ENCODE measurements at regions not wholly inside any gene's neighbourhood (a gene's known extent, or its start where the extent isn't known, plus 50 kb on each side); places are given as distances from the start of the nearest gene placed in this dataset.

DNA sequence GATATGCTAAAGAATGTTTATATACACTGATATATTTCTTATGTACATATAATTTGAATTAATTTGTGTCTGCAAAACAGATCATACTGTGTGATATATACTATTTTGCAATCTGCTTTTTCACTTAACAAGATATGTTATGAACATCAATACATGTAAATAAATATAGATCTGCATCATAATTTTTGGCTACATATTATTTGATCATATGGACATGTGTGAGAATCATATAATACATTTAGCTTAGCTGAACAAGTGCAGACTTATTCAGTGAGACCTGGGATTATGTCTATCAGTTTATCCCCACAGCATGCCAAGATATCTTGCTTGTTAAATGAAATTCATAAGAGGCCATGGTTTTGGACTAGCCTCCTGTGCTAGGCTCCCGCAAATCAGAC is 474.3 kb downstream of the ARHGEF28 start:
- no peaks in the 10 kb centered on the region for H3K27me3 ChIP-seq (ENCODE audit: insufficient read depth, low read length)
- no peaks in the 10 kb centered on the region for H3K4me1 ChIP-seq (ENCODE audit: insufficient read depth, low read length)
- no peak overlapping the region for H2AFZ ChIP-seq (ENCODE audit: low read depth, low read length)
- peaks cover 3% of the 10 kb centered on the region for H3K9me3 ChIP-seq (ENCODE audit: low read length)
- no peaks in the 10 kb centered on the region for H3K36me3 ChIP-seq (ENCODE audit: insufficient read depth, low read length)
- H3K4me3 ChIP-seq (ENCODE audit: low read length) = no peak overlapping the region

DNA sequence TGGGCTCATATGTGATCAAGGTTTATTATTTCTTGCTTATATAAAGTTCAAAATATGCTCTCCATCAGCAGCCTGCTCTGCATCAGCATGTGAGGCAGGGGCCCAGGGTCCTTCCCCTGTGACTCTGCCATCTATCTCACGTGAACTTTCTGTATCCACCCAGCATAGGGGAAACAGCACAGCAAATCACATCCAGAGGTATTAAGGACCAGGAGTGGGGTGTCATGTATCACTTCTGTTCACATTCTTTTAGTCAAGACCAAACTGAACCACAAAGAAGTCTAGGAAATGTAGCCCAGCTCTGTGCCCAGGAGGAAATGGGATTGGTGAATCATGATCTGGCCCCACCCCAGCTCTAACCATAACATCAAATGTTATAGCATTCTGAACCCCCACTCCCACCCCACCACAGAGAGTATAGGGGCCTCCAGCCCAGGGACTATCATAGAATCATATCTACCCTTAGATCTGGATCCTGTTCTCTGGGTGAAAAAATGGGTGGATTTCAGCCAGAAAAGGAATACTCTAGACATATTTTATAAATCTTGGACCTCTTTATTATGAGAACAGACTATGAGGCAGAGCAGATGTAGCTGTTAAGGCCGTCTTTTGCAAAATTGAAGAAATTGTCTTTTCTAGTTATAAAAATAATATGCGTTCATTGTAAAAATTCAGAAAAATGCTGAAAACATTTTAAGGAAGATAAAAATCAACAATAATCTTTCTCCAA is 473.7 kb downstream of the ARHGEF28 start:
- Histone ChIP-seq H2AFZ (ENCODE audit: low read depth, low read length) (no peak overlapping the region), H3K4me3 (ENCODE audit: low read length) (no peak overlapping the region), H3K4me1 (ENCODE audit: insufficient read depth, low read length) (no peaks in the 10 kb centered on the region)

DNA sequence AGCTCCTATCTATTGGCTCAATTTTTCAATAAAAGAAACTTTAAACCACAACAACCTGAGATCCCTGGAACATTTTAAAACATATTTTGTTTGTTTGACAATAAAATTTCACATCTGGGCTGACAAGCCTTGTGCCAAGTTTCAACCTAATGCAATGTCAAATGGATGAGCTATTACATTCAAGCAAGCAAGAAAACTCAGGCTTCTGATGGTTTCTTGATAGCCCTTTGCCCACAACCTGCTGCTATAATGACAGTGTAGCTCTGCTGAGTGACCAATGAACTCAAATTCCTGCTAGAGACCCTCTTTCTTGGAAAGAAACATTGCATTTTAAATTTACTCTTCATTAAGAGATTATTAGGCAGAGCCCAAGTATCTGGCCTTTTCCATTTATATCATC is 472.9 kb downstream of the ARHGEF28 start:
- Histone ChIP-seq H3K36me3 (ENCODE audit: insufficient read depth, low read length) (no peaks in the 10 kb centered on the region), H3K4me3 (ENCODE audit: low read length) (no peak overlapping the region), H3K27me3 (ENCODE audit: insufficient read depth, low read length) (no peaks in the 10 kb centered on the region), H2AFZ (ENCODE audit: low read depth, low read length) (no peak overlapping the region), H3K9me3 (ENCODE audit: low read length) (peaks cover 3% of the 10 kb centered on the region), H3K4me1 (ENCODE audit: insufficient read depth, low read length) (no peaks in the 10 kb centered on the region)

More for the DNA sequence above, 473.7 kb downstream of the ARHGEF28 start:
- Histone ChIP-seq H3K9me3 (ENCODE audit: low read length) (peaks cover 3% of the 10 kb centered on the region), H3K27me3 (ENCODE audit: insufficient read depth, low read length) (no peaks in the 10 kb centered on the region), H3K36me3 (ENCODE audit: insufficient read depth, low read length) (no peaks in the 10 kb centered on the region)

DNA sequence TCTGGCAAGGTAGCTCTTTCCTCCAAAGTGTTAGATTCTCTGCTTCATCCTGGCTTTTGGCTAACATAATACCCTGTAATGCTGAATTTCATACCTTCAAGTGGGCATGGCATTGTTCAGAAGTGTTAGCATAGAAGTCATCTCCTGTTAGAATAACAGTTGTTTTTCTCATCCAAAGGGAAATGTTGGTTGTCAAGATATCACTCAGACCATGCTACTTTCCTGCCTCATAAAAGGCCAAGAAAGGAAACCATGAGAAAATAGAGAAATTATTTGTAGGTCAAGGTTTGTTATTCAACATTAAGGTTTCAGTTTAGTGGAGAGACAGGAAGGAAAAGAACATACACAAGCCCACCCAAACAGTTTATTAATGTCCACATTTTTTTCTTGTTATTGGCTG is 472.5 kb downstream of the ARHGEF28 start:
- Histone ChIP-seq H3K27me3 (ENCODE audit: insufficient read depth, low read length) (no peaks in the 10 kb centered on the region), H2AFZ (ENCODE audit: low read depth, low read length) (no peak overlapping the region), H3K4me3 (ENCODE audit: low read length) (no peak overlapping the region), H3K36me3 (ENCODE audit: insufficient read depth, low read length) (no peaks in the 10 kb centered on the region), H3K4me1 (ENCODE audit: insufficient read depth, low read length) (no peaks in the 10 kb centered on the region), H3K9me3 (ENCODE audit: low read length) (peaks cover 3% of the 10 kb centered on the region)

DNA sequence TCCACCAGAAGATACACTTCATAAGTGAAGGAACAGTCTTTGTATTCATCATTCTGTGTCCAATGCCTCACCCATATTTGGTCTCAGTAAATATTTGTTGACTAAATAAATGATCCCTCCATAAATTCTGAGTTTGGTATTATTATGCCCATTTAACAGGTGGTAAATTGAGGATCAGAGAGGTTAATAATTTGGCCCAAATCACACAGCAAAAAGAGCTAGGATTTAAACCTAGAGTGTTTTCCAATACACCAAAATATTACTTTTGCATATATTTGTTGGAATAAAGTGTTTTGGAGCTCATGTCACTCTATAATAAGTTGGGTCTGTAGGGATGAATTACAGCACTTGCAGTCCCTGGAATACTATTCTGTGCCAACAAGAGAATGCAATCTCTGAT is 470.3 kb downstream of the ARHGEF28 start:
- no peak overlapping the region for H3K4me3 ChIP-seq (ENCODE audit: low read length)
- H3K9me3 ChIP-seq (ENCODE audit: low read length) = peaks cover 3% of the 10 kb centered on the region
- no peaks in the 10 kb centered on the region for H3K4me1 ChIP-seq (ENCODE audit: insufficient read depth, low read length)
- H2AFZ ChIP-seq (ENCODE audit: low read depth, low read length) = no peak overlapping the region
- H3K27me3 ChIP-seq (ENCODE audit: insufficient read depth, low read length) = no peaks in the 10 kb centered on the region
- no peaks in the 10 kb centered on the region for H3K36me3 ChIP-seq (ENCODE audit: insufficient read depth, low read length)

DNA sequence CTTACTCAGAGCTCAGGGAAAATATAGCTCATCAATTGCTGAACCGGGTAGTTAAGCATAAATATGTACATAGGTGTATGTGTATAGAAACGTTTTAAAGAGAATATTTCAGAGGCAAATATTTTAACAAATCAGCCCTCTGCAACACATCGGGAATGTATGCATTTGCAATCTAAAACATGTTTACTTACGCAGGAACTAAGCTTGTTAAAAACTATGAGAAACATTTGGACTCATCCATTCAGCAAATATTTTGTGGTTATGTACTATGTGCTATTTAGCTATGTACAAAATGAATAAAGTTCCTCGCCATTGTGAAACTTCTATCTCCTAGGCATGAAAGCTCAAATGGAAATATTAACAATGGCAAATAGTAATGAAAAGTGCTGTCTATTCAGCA is 469.9 kb downstream of the ARHGEF28 start:
- Histone ChIP-seq H2AFZ (ENCODE audit: low read depth, low read length) (no peak overlapping the region), H3K27me3 (ENCODE audit: insufficient read depth, low read length) (no peaks in the 10 kb centered on the region), H3K4me1 (ENCODE audit: insufficient read depth, low read length) (no peaks in the 10 kb centered on the region), H3K9me3 (ENCODE audit: low read length) (peaks cover 3% of the 10 kb centered on the region), H3K36me3 (ENCODE audit: insufficient read depth, low read length) (no peaks in the 10 kb centered on the region), H3K4me3 (ENCODE audit: low read length) (no peak overlapping the region)

DNA sequence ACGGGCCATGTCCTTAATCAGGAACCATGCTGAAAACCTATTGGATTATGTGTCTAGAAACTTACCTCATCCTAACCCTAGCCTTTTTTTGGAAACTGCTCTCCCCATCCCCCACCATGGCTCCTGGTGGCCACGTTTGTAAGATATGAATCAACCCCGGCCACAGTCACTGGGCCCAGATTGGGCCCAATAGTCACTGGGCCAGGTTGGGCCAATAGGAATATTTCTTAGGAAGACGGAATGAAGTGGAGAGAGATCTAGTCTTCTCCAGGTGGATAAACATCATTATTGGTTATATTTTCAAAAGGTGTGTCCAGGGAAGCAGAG is 468.7 kb downstream of the ARHGEF28 start:
- no peaks in the 10 kb centered on the region for H3K27me3 ChIP-seq (ENCODE audit: insufficient read depth, low read length)
- H3K9me3 ChIP-seq (ENCODE audit: low read length) = peaks cover 3% of the 10 kb centered on the region
- H3K4me3 ChIP-seq (ENCODE audit: low read length) = no peak overlapping the region
- H2AFZ ChIP-seq (ENCODE audit: low read depth, low read length) = no peak overlapping the region
- no peaks in the 10 kb centered on the region for H3K36me3 ChIP-seq (ENCODE audit: insufficient read depth, low read length)
- no peaks in the 10 kb centered on the region for H3K4me1 ChIP-seq (ENCODE audit: insufficient read depth, low read length)

DNA sequence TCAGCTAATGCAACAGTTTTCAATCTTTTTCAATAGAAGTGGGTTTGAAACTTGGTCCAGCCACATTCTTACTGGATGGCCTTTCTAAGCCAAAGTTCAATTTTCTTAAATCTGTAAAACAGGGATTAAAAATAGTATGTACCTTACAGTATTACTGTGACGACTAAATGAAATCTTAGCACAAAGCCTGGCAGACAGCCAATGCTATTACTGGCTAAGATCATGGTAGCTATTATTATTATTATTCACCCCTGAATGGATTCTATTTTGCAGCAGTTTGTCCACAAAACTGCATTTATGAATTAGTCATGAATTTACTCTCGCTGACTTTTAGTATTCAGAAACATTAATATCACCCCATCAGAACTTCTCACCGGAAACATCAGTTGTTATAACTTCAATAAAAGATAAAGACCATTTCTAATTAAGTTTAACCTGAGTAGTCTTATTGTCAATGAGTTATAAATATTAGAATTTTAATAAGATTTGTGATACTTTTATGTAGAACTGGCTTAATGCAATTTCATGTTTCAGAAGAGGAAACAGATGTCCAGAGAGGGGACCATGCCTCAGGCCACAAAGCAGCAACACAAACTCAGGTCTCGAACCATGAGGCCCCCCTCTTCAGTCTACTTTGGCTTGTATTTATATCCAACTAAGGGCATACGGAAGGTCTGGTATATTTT is 468.2 kb downstream of the ARHGEF28 start:
- H3K4me1 ChIP-seq (ENCODE audit: insufficient read depth, low read length) = no peaks in the 10 kb centered on the region
- H3K36me3 ChIP-seq (ENCODE audit: insufficient read depth, low read length) = no peaks in the 10 kb centered on the region
- H2AFZ ChIP-seq (ENCODE audit: low read depth, low read length) = no peak overlapping the region
- no peaks in the 10 kb centered on the region for H3K27me3 ChIP-seq (ENCODE audit: insufficient read depth, low read length)
- no peaks in the 10 kb centered on the region for H3K9me3 ChIP-seq (ENCODE audit: low read length)
- no peak overlapping the region for H3K4me3 ChIP-seq (ENCODE audit: low read length)

DNA sequence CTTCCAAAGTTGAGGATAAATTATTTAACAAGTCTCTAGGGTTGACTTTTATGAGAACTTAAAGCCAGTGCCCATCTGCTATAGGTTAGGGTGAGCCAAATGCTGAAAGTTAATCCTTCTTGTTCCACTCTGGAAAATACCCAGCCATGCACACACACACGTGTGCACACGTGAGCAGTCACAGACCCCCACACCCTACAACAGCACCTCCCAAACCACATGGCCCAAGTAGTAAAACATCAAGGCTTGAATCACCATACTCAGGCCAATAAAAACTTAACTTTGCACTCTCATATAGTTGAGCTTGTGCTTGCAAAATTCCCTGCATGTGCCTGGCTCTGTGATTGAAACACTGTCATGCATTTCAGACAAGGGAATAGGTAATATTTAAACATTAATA is 467.6 kb downstream of the ARHGEF28 start:
- no peak overlapping the region for H3K4me3 ChIP-seq (ENCODE audit: low read length)
- H3K36me3 ChIP-seq (ENCODE audit: insufficient read depth, low read length) = no peaks in the 10 kb centered on the region
- H2AFZ ChIP-seq (ENCODE audit: low read depth, low read length) = no peak overlapping the region
- no peaks in the 10 kb centered on the region for H3K9me3 ChIP-seq (ENCODE audit: low read length)
- no peaks in the 10 kb centered on the region for H3K4me1 ChIP-seq (ENCODE audit: insufficient read depth, low read length)
- H3K27me3 ChIP-seq (ENCODE audit: insufficient read depth, low read length) = no peaks in the 10 kb centered on the region

DNA sequence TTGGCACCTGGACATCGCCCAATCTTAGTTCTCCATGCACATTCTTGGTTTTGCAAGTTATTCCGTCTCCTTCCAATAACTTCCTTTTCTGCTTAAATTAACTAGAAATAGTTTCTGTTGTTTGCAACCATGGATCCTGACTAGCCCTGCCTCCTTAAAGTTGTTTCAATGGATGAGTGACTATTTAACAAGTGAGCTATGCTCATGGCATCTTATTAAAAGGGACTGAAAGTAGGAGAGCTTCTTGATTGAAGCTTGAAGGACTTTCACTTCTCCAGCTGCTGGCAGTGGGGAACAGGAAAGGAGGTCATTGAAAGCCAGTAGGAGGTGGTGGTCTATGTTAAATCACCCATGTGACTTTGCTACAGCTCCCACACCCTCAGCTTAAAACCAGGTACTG is 466.8 kb downstream of the ARHGEF28 start:
- Histone ChIP-seq H3K4me3 (ENCODE audit: low read length) (no peak overlapping the region), H3K27me3 (ENCODE audit: insufficient read depth, low read length) (no peaks in the 10 kb centered on the region), H3K36me3 (ENCODE audit: insufficient read depth, low read length) (no peaks in the 10 kb centered on the region), H3K4me1 (ENCODE audit: insufficient read depth, low read length) (no peaks in the 10 kb centered on the region), H2AFZ (ENCODE audit: low read depth, low read length) (no peak overlapping the region), H3K9me3 (ENCODE audit: low read length) (no peaks in the 10 kb centered on the region)

DNA sequence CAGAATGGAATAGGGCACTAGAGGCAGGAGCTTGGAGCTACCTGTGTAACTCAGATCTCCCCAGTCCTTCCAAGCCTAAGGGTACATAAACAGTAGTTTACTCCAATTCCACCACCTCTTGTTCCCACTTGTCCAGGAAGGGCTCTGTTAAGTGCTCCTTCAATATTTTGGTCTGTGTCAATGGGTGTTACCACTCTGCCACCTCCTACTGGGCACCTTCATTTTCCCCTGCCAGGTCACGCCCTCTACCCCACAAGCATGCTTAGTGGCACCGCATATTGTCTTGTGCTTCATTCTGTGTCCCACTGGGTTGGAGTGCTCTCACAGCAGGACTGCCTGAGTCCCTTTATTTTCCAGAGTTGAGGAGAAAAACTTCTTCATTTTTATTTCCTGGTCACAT is 459.8 kb downstream of the ARHGEF28 start:
- no peak overlapping the region for H2AFZ ChIP-seq (ENCODE audit: low read depth, low read length)
- no peak overlapping the region for H3K4me3 ChIP-seq (ENCODE audit: low read length)
- H3K9me3 ChIP-seq (ENCODE audit: low read length) = no peaks in the 10 kb centered on the region
- H3K36me3 ChIP-seq (ENCODE audit: insufficient read depth, low read length) = no peaks in the 10 kb centered on the region
- peaks cover 13% of the 10 kb centered on the region for H3K4me1 ChIP-seq (ENCODE audit: insufficient read depth, low read length)
- no peaks in the 10 kb centered on the region for H3K27me3 ChIP-seq (ENCODE audit: insufficient read depth, low read length)

DNA sequence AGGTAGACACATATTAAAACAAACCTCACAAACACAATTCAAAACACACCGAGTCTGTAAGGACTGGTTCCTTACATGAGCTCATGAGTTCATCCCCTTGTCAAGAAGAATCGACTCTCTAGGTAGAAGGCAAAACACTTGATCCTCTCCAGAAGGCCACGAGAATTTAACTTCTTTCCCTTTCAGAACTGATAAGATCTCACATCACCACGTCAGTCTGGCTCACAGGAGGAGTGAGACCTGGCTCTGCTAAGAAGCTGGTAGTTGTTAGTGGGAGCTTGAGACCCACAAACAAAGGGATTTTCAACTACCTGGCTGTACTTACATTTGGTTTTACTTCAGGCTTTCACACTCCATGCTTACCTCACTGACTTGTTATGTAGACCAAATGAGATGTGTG is 459.2 kb downstream of the ARHGEF28 start:
- Histone ChIP-seq H3K4me3 (ENCODE audit: low read length) (no peak overlapping the region), H3K9me3 (ENCODE audit: low read length) (no peaks in the 10 kb centered on the region), H3K36me3 (ENCODE audit: insufficient read depth, low read length) (no peaks in the 10 kb centered on the region), H3K4me1 (ENCODE audit: insufficient read depth, low read length) (peaks cover 19% of the 10 kb centered on the region), H2AFZ (ENCODE audit: low read depth, low read length) (no peak overlapping the region), H3K27me3 (ENCODE audit: insufficient read depth, low read length) (no peaks in the 10 kb centered on the region)

DNA sequence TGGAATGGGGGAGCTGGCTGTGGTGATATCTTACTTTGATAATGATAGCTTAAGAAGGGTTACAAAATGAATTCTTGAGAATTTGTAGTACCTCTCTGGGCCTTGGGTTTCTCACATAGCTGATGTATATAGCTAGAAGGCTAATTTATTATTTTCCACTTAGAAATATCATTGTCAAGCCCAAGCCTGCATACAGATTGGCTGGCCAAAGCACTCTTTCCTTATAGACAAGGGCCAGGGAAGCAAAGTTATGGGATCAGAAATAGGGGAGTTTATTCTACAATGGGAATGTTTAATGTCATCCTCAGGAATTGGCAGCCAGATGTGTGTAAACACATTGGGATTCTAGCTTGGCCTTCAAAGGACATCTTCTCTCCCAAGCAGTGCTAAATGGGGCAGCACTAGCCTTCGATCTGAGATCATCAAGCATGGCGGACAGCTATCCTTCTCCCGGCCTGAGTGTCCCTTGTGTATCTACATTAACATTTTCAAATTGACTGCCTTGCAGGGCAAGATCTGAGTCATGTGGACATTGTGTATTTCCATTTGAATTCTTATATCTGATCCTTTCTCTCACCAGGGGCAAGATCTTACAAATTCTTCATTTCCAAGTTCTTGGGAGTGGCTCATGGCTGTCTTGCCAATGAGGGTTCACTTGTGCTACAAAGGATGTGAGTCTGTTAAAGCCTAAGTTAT is 457.2 kb downstream of the ARHGEF28 start:
- Histone ChIP-seq H3K36me3 (ENCODE audit: insufficient read depth, low read length) (no peaks in the 10 kb centered on the region), H3K4me1 (ENCODE audit: insufficient read depth, low read length) (peaks cover 24% of the 10 kb centered on the region), H3K4me3 (ENCODE audit: low read length) (no peak overlapping the region), H2AFZ (ENCODE audit: low read depth, low read length) (no peak overlapping the region), H3K9me3 (ENCODE audit: low read length) (no peaks in the 10 kb centered on the region), H3K27me3 (ENCODE audit: insufficient read depth, low read length) (no peaks in the 10 kb centered on the region)

Measured in neuron (in vitro differentiated cells).